Osteoblast (primary cell): ENCODE measurements at regions not wholly inside any gene's neighbourhood (a gene's known extent, or its start where the extent isn't known, plus 50 kb on each side); places are given as distances from the start of the nearest gene placed in this dataset.

Experiments used
- DNase-seq: peaks from one replicate; pipeline ENCODE4 v3.0.0; 2011; ENCODE audit warnings: low spot score, mixed read lengths; ENCODE audit not compliant: insufficient read length; ENCODE audit errors: missing footprints
- H2AFZ ChIP-seq: 2 replicates; pipeline ENCODE4 v1.6.0; 2011; ENCODE audit warnings: mild to moderate bottlenecking, low read length
- H3K27ac ChIP-seq: 2 replicates; pipeline ENCODE4 v1.5.1; 2011; ENCODE audit warnings: mild to moderate bottlenecking, low read depth, low read length, moderate library complexity
- H3K27me3 ChIP-seq: 2 replicates; pipeline ENCODE4 v1.6.0; 2012; ENCODE audit warnings: mild to moderate bottlenecking, control low read depth, inconsistent platforms, low read length, moderate library complexity; ENCODE audit not compliant: insufficient read depth
- H3K36me3 ChIP-seq: 2 replicates; pipeline ENCODE4 v1.5.1; 2011; ENCODE audit warnings: mild to moderate bottlenecking, low read length, control low read depth, moderate library complexity; ENCODE audit not compliant: insufficient read depth
- H3K4me1 ChIP-seq: 2 replicates; pipeline ENCODE4 v1.5.1; 2011; ENCODE audit warnings: mild to moderate bottlenecking, low read length, control low read depth, moderate library complexity; ENCODE audit not compliant: insufficient read depth
- H3K4me2 ChIP-seq: 2 replicates; pipeline ENCODE4 v1.6.0; 2011; ENCODE audit warnings: mild to moderate bottlenecking, low read length; ENCODE audit not compliant: insufficient read depth
- H3K4me3 ChIP-seq: fragments of 200-600 bp; sonication (generic); 3 replicates; pipeline ENCODE4 v1.5.1; 2012; ENCODE audit warnings: mild to moderate bottlenecking, low read length, inconsistent platforms; ENCODE audit not compliant: insufficient read depth
- H3K79me2 ChIP-seq: 2 replicates; pipeline ENCODE4 v1.6.0; 2012; ENCODE audit warnings: mild to moderate bottlenecking, low read length, control low read depth, inconsistent platforms; ENCODE audit not compliant: insufficient read depth
- H3K9me3 ChIP-seq: 2 replicates; pipeline ENCODE4 v1.5.1; 2011; ENCODE audit warnings: low read depth, low read length, control low read depth
- H4K20me1 ChIP-seq: 2 replicates; pipeline ENCODE4 v1.6.0; 2012; ENCODE audit warnings: mild to moderate bottlenecking, low read length, control low read depth; ENCODE audit not compliant: insufficient read depth
- TF ChIP-seq, protein P1 (sequence below): IDR thresholded peaks from 2 replicates; pipeline ENCODE4 v1.5.1; 2011; ENCODE audit warnings: mild to moderate bottlenecking, low read depth, low read length, moderate library complexity; ENCODE audit errors: extremely low read depth

DNA sequence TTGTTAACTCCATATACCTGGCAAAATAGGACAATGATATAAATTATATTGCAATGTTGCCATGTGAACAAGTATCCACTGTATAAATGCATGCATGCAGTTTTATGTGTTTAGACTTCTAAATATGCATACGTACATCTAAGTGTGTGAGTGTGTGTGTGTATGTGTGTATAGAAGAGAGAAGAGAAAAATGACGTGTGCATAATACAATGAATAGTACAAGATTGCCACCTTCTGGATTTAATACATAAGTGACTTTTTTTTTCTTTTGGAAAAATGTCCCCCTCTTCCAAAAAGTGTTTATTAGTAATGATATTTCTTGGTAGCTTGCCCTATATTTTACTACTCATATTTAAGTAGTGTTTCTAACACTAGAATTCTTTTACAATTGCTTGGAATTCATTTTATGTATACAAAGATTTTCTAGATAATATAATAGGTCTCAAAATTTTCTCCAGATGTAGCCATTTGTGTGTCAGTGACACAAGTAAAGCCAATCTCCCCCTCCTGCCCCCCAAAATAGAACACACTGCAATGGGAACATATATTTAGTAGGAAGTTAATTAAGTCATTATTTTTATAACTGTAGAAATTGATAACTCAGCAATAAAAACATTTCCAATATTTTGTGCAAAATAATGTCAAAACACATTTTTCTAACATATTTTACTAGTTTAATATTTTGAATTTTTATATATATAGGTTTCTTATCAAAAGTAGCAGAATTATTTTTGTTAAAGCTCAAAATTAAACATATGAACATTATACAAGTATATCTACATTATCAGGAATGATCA is 783.3 kb upstream of the ATXN8OS start:
- Histone ChIP-seq H3K36me3 (no peaks in the 10 kb centered on the region), H3K4me2 (no peak overlapping the region), H3K27me3 (no peaks in the 10 kb centered on the region), H2AFZ (no peak overlapping the region), H3K79me2 (no peaks in the 10 kb centered on the region), H3K27ac (no peak overlapping the region), H3K4me1 (no peaks in the 10 kb centered on the region), H3K9me3 (no peaks in the 10 kb centered on the region), H4K20me1 (no peaks in the 10 kb centered on the region), H3K4me3 (no peak overlapping the region)
- TF ChIP-seq, protein P1, sequence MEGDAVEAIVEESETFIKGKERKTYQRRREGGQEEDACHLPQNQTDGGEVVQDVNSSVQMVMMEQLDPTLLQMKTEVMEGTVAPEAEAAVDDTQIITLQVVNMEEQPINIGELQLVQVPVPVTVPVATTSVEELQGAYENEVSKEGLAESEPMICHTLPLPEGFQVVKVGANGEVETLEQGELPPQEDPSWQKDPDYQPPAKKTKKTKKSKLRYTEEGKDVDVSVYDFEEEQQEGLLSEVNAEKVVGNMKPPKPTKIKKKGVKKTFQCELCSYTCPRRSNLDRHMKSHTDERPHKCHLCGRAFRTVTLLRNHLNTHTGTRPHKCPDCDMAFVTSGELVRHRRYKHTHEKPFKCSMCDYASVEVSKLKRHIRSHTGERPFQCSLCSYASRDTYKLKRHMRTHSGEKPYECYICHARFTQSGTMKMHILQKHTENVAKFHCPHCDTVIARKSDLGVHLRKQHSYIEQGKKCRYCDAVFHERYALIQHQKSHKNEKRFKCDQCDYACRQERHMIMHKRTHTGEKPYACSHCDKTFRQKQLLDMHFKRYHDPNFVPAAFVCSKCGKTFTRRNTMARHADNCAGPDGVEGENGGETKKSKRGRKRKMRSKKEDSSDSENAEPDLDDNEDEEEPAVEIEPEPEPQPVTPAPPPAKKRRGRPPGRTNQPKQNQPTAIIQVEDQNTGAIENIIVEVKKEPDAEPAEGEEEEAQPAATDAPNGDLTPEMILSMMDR: no peak
- DNase-seq: no peak

GRCh38 chr13:69319656-69320055 is 788.0 kb upstream of the ATXN8OS start:
- no peak for DNase-seq
- Histone ChIP-seq H3K9me3 (no peaks in the 10 kb centered on the region), H2AFZ (no peak overlapping the region), H3K36me3 (no peaks in the 10 kb centered on the region), H4K20me1 (no peaks in the 10 kb centered on the region), H3K27me3 (no peaks in the 10 kb centered on the region), H3K79me2 (no peaks in the 10 kb centered on the region), H3K4me2 (no peak overlapping the region), H3K27ac (no peak overlapping the region), H3K4me3 (no peak overlapping the region), H3K4me1 (no peaks in the 10 kb centered on the region)
- TF ChIP-seq, protein P1: no peak

DNA sequence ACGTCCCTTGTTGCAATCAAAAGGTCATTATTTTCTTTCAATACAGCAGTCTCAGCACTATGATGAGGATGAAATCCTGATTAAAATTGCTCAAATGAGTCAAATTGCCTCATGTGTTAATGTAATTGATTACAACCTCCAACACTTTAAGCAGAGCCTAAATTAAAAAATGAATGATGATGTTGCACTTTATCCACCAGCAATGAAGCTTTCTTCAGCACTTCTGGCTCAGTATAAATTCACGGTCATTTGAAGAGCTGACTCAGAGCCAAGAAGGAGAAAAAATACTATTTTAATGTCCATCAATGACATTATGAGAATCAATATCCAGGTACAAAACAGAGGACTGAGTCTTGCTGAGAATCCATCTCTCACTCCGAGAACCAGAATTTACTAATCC is 792.6 kb upstream of the ATXN8OS start:
- no peak overlapping the region for H3K4me3 ChIP-seq
- no peak overlapping the region for H3K4me2 ChIP-seq
- H3K4me1 ChIP-seq: no peaks in the 10 kb centered on the region
- no peak overlapping the region for H3K27ac ChIP-seq
- H3K79me2 ChIP-seq: no peaks in the 10 kb centered on the region
- no peaks in the 10 kb centered on the region for H4K20me1 ChIP-seq
- no peaks in the 10 kb centered on the region for H3K27me3 ChIP-seq
- H2AFZ ChIP-seq: no peak overlapping the region
- no peaks in the 10 kb centered on the region for H3K9me3 ChIP-seq
- no peak for DNase-seq
- H3K36me3 ChIP-seq: no peaks in the 10 kb centered on the region
- TF ChIP-seq, protein P1: no peak

- H3K4me1 ChIP-seq: no peaks in the 10 kb centered on the region
- no peak overlapping the region for H2AFZ ChIP-seq
- H3K36me3 ChIP-seq: no peaks in the 10 kb centered on the region
- no peak for DNase-seq
- H3K27ac ChIP-seq: no peak overlapping the region
- H3K79me2 ChIP-seq: no peaks in the 10 kb centered on the region
- no peaks in the 10 kb centered on the region for H4K20me1 ChIP-seq
- H3K4me3 ChIP-seq: no peak overlapping the region
- H3K4me2 ChIP-seq: no peak overlapping the region
- no peaks in the 10 kb centered on the region for H3K9me3 ChIP-seq
- no peaks in the 10 kb centered on the region for H3K27me3 ChIP-seq
- TF ChIP-seq, protein P1: no peak
These were observed 800.9 kb upstream of the ATXN8OS start for GRCh38 chr13:69306766-69307165.
